HL-60 (cell line): ENCODE measurements at regions not wholly inside any gene's neighbourhood (a gene's known extent, or its start where the extent isn't known, plus 50 kb on each side); places are given as distances from the start of the nearest gene placed in this dataset.

Experiments
- DNase-seq, 2 experiments: peaks; one replicate each; pipeline ENCODE4 v3.0.0-alpha.2; 2010 to 2020; ENCODE audit warnings: low read depth in 1 of 2, low spot score in 1 of 2
- H3K27ac ChIP-seq: fragments of 250-450 bp; sonication (Bioruptor Pico); replicated peaks from 2 replicates; pipeline ENCODE4 v1.5.1; 2020; ENCODE audit warnings: mild to moderate bottlenecking, moderate library complexity
- H3K27me3 ChIP-seq: fragments of 250-450 bp; sonication (Bioruptor Pico); 2 replicates; pipeline ENCODE4 v1.5.1; 2021; ENCODE audit warnings: mild to moderate bottlenecking, moderate library complexity; ENCODE audit not compliant: insufficient read depth, poor library complexity, severe bottlenecking
- H3K4me3 ChIP-seq: replicated peaks from 2 replicates; pipeline ENCODE4 v1.5.1; 2011; ENCODE audit warnings: mild to moderate bottlenecking, control low read depth, low read length; ENCODE audit not compliant: insufficient read depth
- CTCF ChIP-seq: IDR thresholded peaks from one replicate; pipeline ENCODE4 v1.5.1; 2011; ENCODE audit warnings: low read length, control low read depth, inconsistent platforms; ENCODE audit not compliant: insufficient read depth
- GABPA ChIP-seq: IDR thresholded peaks from 2 replicates; pipeline ENCODE4 v1.6.1; 2012; ENCODE audit warnings: low read depth
- POLR2AphosphoS5 ChIP-seq: IDR thresholded peaks from 2 replicates; pipeline ENCODE4 v1.6.1; 2012; ENCODE audit warnings: low read depth
- REST ChIP-seq: IDR thresholded peaks from 2 replicates; pipeline ENCODE4 v1.6.1; 2012; ENCODE audit warnings: low read depth; ENCODE audit not compliant: insufficient replicate concordance
- SPI1 ChIP-seq: IDR thresholded peaks from 2 replicates; pipeline ENCODE4 v1.6.1; 2012; ENCODE audit warnings: low read depth, mild to moderate bottlenecking, borderline replicate concordance

GRCh38 chr4:58732973-58733372, 1622.8 kb upstream of the IGFBP7 start:
- Histone ChIP-seq H3K27me3 (no peaks in the 10 kb centered on the region), H3K4me3 (no peak overlapping the region), H3K27ac (no peak overlapping the region)
- TF ChIP-seq SPI1 (no peak), GABPA (no peak), REST (no peak), POLR2AphosphoS5 (no peak), CTCF (no peak)
- no peak for DNase-seq

- Histone ChIP-seq H3K27ac (no peak overlapping the region), H3K27me3 (no peaks in the 10 kb centered on the region), H3K4me3 (no peak overlapping the region)
- TF ChIP-seq REST (no peak), POLR2AphosphoS5 (no peak), SPI1 (no peak), CTCF (no peak), GABPA (no peak)
- no peak for DNase-seq
Observed at GRCh38 chr4:58723954-58724353, 1613.8 kb upstream of the IGFBP7 start.

GRCh38 chr4:58711039-58711438, 1600.9 kb upstream of the IGFBP7 start:
- TF ChIP-seq REST (no peak), CTCF (no peak), SPI1 (no peak), POLR2AphosphoS5 (no peak)
- Histone ChIP-seq H3K27me3 (no peaks in the 10 kb centered on the region), H3K27ac (no peak overlapping the region), H3K4me3 (no peak overlapping the region)
- no peak for DNase-seq
